Colonic mucosa (tissue), 4 donors: ENCODE measurements at regions not wholly inside any gene's neighbourhood (a gene's known extent, or its start where the extent isn't known, plus 50 kb on each side); places are given as distances from the start of the nearest gene placed in this dataset.

Experiments used
- DNase-seq: peaks from one replicate; pipeline ENCODE4 v3.0.0-alpha.2; 2020
- H3K27ac ChIP-seq: fragments of 200-600 bp; one replicate; pipeline ENCODE4 v1.8.0; 2021
- H3K27me3 ChIP-seq: fragments of 200-600 bp; one replicate; pipeline ENCODE4 v1.8.0; 2021
- H3K36me3 ChIP-seq: fragments of 200-600 bp; one replicate; pipeline ENCODE4 v1.8.0; 2021
- H3K4me1 ChIP-seq: fragments of 200-600 bp; one replicate; pipeline ENCODE4 v1.8.0; 2021; ENCODE audit warnings: mild to moderate bottlenecking
- H3K4me3 ChIP-seq: fragments of 200-600 bp; one replicate; pipeline ENCODE4 v1.8.0; 2021
- H3K9ac ChIP-seq, 2 donors: one replicate each; pipeline ENCODE4 v1.7.0; 2013; ENCODE audit warnings: control low read depth in 2 of 2, low read depth in 2 of 2, low read length in 2 of 2
- H3K9me3 ChIP-seq: fragments of 200-600 bp; one replicate; pipeline ENCODE4 v1.8.0; 2021
- intact Hi-C: fragments of 100-400 bp; cut with DNase I; formaldehyde crosslinking; loops from one replicate; pipeline ENCODE4 v1.14.1; 2022
- TF ChIP-seq, protein P1 (sequence below): fragments of 200-600 bp; IDR thresholded peaks from one replicate; pipeline ENCODE4 v1.8.0; 2022; ENCODE audit warnings: antibody characterized with exemption, mild to moderate bottlenecking
- donor health status: healthy.
- donor health status: DM: no; HTN: no; CAD: no.
- donor health status: DM: no; HTN: no; CAD: no.

DNA sequence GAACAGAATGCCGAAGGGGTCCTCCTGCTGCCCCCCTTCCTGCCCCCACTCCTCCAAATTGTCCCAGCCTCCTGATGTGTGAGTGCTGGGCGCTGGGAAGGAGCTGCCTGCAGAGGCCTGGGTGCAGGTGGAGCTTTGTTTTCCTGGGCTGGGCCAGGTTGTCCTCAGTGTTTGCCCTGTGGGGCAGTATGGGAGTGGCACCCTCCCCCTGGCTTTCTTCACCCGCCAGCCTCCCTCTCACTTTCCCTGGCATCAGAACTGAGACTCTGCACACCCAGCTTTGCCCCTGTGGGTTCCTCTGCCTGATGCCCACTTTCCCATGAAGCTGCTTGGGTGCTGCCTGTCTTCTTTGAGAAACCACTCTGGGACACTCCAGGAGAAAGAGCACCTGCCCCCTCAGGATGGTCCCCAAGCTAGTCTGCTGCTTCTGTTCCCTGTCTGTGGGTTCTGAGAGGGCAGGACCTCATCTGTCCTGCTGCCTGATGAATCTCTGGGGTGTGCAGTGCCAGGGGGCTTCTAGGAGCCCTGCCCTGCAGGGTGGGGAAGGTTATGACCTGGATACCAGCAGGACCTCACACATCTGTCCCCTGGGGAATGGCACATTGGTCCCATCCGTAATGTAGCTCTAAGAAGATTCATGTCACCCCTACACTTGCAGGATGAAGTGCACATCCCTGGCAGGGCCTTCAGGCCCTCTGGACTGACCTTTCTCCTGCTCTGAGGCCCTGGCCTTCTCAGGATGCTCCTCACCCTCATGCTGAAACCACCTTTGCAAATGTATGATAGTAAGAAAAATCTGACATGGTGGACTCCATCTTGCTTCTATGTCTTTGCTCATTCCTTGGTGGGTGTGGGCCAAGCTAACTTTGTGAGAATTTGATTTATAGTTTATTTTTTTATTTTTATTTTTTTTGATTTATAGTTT is 146.8 kb upstream of the HS6ST1 start:
- H3K36me3 ChIP-seq: no peaks in the 10 kb centered on the region
- no peaks in the 10 kb centered on the region for H3K27me3 ChIP-seq
- intact Hi-C loops: no loop called here
- no peak overlapping the region for H3K27ac ChIP-seq
- H3K9ac ChIP-seq: no peak overlapping the region
- TF ChIP-seq, protein P1, sequence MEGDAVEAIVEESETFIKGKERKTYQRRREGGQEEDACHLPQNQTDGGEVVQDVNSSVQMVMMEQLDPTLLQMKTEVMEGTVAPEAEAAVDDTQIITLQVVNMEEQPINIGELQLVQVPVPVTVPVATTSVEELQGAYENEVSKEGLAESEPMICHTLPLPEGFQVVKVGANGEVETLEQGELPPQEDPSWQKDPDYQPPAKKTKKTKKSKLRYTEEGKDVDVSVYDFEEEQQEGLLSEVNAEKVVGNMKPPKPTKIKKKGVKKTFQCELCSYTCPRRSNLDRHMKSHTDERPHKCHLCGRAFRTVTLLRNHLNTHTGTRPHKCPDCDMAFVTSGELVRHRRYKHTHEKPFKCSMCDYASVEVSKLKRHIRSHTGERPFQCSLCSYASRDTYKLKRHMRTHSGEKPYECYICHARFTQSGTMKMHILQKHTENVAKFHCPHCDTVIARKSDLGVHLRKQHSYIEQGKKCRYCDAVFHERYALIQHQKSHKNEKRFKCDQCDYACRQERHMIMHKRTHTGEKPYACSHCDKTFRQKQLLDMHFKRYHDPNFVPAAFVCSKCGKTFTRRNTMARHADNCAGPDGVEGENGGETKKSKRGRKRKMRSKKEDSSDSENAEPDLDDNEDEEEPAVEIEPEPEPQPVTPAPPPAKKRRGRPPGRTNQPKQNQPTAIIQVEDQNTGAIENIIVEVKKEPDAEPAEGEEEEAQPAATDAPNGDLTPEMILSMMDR: no peak
- no peaks in the 10 kb centered on the region for H3K4me1 ChIP-seq
- peak; percentile 14 for DNase-seq
- peaks cover 3% of the 10 kb centered on the region for H3K9me3 ChIP-seq
- no peak overlapping the region for H3K4me3 ChIP-seq

DNA sequence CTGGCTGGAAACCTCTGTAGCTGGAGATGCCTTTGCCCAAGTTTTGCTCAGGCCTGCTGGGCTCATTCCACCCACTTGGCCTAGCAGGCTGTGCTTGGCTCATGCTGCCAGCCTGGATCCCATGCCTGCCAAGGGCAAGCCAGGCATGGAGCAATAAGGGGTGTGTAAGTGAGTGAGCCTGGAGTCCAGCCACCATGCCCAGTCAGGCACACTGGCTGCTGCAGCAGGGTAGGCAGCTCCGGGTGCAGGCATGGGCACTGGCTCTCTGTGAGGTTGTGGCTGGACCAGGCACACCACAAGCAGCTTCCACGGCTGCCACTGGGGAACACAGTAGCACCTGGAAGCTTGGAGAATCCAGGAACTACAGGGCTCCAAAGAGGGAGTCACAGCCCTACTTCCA is 147.7 kb upstream of the HS6ST1 start:
- Histone ChIP-seq H3K27me3 (no peaks in the 10 kb centered on the region), H3K27ac (no peak overlapping the region), H3K9ac (no peak overlapping the region), H3K4me1 (no peaks in the 10 kb centered on the region), H3K9me3 (peaks cover 3% of the 10 kb centered on the region), H3K36me3 (no peaks in the 10 kb centered on the region), H3K4me3 (no peak overlapping the region)
- intact Hi-C loops: no loop called here
- DNase-seq: peak; percentile 6
- TF ChIP-seq, protein P1: no peak

DNA sequence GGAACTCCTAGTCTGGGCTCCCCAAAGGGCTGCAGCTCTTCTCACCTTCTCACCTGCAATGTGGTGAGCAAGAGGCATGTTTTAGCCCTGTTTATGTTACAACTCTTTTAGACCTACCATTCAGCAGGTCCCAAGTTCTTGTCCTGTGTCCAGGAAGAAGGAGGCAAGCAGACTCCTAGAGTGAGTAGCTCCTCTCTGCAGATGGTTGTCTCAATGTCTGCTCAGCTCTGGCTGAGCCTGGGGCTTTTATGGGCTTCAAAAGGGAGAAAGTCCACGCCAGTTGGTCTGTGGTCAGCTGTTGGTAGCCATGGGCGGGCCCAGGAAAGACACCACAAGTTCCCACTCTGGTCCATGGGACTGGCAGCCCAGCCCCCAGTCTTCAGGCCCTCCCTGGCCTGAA is 148.1 kb upstream of the HS6ST1 start:
- peaks cover 3% of the 10 kb centered on the region for H3K9me3 ChIP-seq
- no peaks in the 10 kb centered on the region for H3K4me1 ChIP-seq
- H3K36me3 ChIP-seq: no peaks in the 10 kb centered on the region
- intact Hi-C loops: no loop called here
- peak; percentile 5 for DNase-seq
- no peak overlapping the region for H3K27ac ChIP-seq
- H3K9ac ChIP-seq: no peak overlapping the region
- TF ChIP-seq, protein P1: no peak
- H3K27me3 ChIP-seq: no peaks in the 10 kb centered on the region
- no peak overlapping the region for H3K4me3 ChIP-seq

DNA sequence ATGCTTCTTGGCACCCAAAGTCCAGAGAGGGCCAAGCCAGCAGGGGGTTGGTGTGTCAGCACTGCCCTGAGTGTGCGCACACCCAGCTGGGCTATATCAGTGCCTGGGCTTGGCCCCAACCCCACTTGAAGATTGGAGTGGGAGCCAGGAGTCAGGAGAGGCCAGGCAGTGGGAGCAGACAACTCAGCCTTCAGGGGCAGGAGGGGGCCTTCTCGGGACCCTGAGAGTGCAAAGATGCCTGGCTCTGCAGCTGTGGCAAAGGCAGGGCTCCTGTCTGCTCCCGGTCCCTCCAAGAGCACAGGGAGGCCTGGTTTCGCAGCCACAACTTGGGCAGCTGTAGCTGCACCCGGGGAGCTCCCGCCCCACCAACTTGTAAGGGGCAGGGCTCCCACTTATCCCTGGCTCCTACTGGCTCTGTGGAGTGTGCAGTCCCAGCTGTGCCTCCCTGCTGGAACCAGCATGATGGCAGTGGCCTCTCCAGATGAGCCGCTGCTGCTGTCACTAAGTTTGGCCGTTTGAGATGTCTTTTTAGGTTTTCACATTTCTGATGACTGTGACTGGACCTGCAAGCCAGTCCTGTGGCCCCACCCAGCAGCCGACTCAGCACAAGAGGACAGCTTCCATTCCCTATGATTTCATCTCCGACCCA is 148.8 kb upstream of the HS6ST1 start:
- intact Hi-C loops: no loop called here
- Histone ChIP-seq H3K4me3 (no peak overlapping the region), H3K9ac (no peak overlapping the region), H3K27ac (no peak overlapping the region), H3K9me3 (peaks cover 3% of the 10 kb centered on the region), H3K36me3 (no peaks in the 10 kb centered on the region), H3K27me3 (no peaks in the 10 kb centered on the region), H3K4me1 (no peaks in the 10 kb centered on the region)
- DNase-seq: peak; percentile 15
- TF ChIP-seq, protein P1: no peak

DNA sequence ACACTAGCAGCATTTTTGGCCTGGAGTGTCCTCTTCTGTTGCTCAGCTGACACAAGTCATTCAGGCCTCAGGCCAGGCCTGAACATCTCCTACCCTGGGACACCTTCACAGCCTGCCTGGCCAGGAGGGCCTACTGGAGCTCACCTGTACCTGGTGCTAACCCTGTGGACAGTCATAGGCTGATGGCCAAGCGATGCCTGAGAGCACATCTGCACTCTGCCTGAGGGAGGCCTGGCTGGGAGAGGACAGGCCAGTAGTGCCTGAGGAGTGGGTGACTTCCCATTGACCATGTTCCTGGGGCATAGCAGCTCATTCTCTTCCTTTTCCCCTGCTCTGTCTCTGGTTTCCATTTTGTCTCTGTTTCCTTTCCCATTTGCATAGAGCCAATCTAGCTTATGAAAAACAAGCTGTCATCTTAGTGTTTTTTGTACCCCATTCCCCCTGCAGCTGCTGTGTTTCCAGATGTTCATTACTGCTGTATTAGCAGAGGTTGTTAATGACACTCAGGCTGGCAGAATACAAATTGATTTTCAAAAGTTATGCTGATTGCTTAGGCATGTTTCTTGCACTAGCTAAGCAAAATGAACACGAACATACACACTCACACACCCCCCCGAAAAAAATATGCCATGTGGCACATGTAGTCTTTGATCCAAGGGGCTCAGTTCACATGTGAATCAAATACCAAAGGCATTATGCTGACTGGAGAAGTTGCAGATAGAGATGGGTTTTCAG is 149.7 kb upstream of the HS6ST1 start:
- H3K27ac ChIP-seq: no peak overlapping the region
- intact Hi-C loops: no loop called here
- no peaks in the 10 kb centered on the region for H3K27me3 ChIP-seq
- TF ChIP-seq, protein P1: no peak
- H3K9me3 ChIP-seq: peaks cover 3% of the 10 kb centered on the region
- H3K4me1 ChIP-seq: no peaks in the 10 kb centered on the region
- H3K4me3 ChIP-seq: no peak overlapping the region
- peak; percentile 13 for DNase-seq
- H3K9ac ChIP-seq: no peak overlapping the region
- H3K36me3 ChIP-seq: no peaks in the 10 kb centered on the region
